Bronchial epithelial cell (primary cell): ENCODE measurements at regions not wholly inside any gene's neighbourhood (a gene's known extent, or its start where the extent isn't known, plus 50 kb on each side); places are given as distances from the start of the nearest gene placed in this dataset.
A peak's percentile ranks its signal among the peaks of the same experiment; 100 is the strongest.
"Not testable (repeated sequence)": the region's sequence is repeated elsewhere in the genome, so short reads cannot be mapped to it uniquely, and the experiment has no call there.

Experiments used
- DNase-seq: peaks from one replicate; pipeline ENCODE4 v3.0.0-alpha.2; 2010; ENCODE audit warnings: low read depth
- FAIRE-seq: peaks from 2 replicates; lab custom pipeline; 2011; peaks lifted over from hg19 to GRCh38; lab: Jason Lieb, UNC
- H3K27me3 ChIP-seq: 2 replicates; pipeline ENCODE4 v1.5.1; 2011; ENCODE audit warnings: low read length; ENCODE audit not compliant: control insufficient read depth, insufficient read depth
- H3K36me3 ChIP-seq: 2 replicates; pipeline ENCODE4 v1.5.1; 2011; ENCODE audit warnings: low read length; ENCODE audit not compliant: control insufficient read depth, insufficient read depth
- H3K4me3 ChIP-seq: 2 replicates; pipeline ENCODE4 v1.5.1; 2011; ENCODE audit warnings: mild to moderate bottlenecking, low read depth, low read length, control low read depth
- CTCF ChIP-seq: IDR thresholded peaks from 2 replicates; pipeline ENCODE4 v1.5.1; 2011; ENCODE audit warnings: mild to moderate bottlenecking, moderate library complexity, low read length, control low read depth, inconsistent platforms; ENCODE audit not compliant: insufficient read depth, severe bottlenecking

GRCh38 chr6:890201-890600 lies 197.3 kb upstream of the EXOC2 start:
- Histone ChIP-seq H3K4me3 (no peak overlapping the region), H3K36me3 (no peaks in the 10 kb centered on the region), H3K27me3 (no peaks in the 10 kb centered on the region)
- TF ChIP-seq CTCF: no peak
- FAIRE-seq (no peak), DNase-seq (no peak)

- Histone ChIP-seq H3K27me3 (no peaks in the 10 kb centered on the region), H3K36me3 (no peaks in the 10 kb centered on the region), H3K4me3 (no peak overlapping the region)
- TF ChIP-seq CTCF: no peak
- FAIRE-seq: no peak
- DNase-seq: no peak
Measured at GRCh38 chr6:887583-888235, 194.8 kb upstream of the EXOC2 start.

GRCh38 chr6:886116-886515 lies 193.2 kb upstream of the EXOC2 start:
- FAIRE-seq, H3K27me3 ChIP-seq, DNase-seq, H3K36me3 ChIP-seq, H3K4me3 ChIP-seq: not testable (repeated sequence)

- TF ChIP-seq CTCF: no peak
- no peak for FAIRE-seq
- DNase-seq: peak; percentile 53
- Histone ChIP-seq H3K27me3 (no peaks in the 10 kb centered on the region), H3K36me3 (no peaks in the 10 kb centered on the region), H3K4me3 (no peak overlapping the region)
Measured at GRCh38 chr6:885051-885590, 192.2 kb upstream of the EXOC2 start.

- no peak for DNase-seq
- Histone ChIP-seq H3K36me3 (no peaks in the 10 kb centered on the region), H3K4me3 (no peak overlapping the region), H3K27me3 (no peaks in the 10 kb centered on the region)
- FAIRE-seq: no peak
- no peak for TF ChIP-seq CTCF
Measured at GRCh38 chr6:884570-884969, 191.6 kb upstream of the EXOC2 start.

- FAIRE-seq (no peak), DNase-seq (no peak)
- no peaks in the 10 kb centered on the region for H3K27me3 ChIP-seq
- H3K4me3 ChIP-seq: no peak overlapping the region
- TF ChIP-seq CTCF: no peak
- no peaks in the 10 kb centered on the region for H3K36me3 ChIP-seq
Measured at GRCh38 chr6:882084-882598, 189.2 kb upstream of the EXOC2 start.
